HG03097 (cell line): ENCODE measurements at regions not wholly inside any gene's neighbourhood (a gene's known extent, or its start where the extent isn't known, plus 50 kb on each side); places are given as distances from the start of the nearest gene placed in this dataset.

ENCODE experiments used
- ATAC-seq: cut with Tn5 transposase; IDR thresholded peaks from one replicate; pipeline ENCODE4 v1.9.1; 2021; ENCODE audit not compliant: unreplicated experiment, low FRiP score

DNA sequence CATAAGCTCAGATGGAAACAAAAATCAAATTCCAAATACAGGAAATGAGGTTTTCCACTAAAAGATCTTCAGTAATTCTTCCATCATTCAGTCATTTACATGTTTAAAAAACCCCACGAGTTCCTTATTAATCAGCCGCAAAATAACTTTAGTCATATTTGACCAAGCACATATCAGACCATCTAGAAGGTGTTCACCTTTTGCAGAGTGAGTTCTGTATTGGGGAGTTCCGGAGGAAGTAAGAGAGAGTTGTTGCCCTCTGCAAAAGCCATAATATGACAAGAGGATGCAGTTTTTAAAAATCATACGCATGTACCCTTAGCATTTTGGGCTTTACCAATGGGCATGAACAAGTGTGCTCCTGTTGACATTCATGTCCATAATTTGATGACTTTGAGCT lies 61.6 kb downstream of the CCR1 start:
- ATAC-seq, result no peak

DNA sequence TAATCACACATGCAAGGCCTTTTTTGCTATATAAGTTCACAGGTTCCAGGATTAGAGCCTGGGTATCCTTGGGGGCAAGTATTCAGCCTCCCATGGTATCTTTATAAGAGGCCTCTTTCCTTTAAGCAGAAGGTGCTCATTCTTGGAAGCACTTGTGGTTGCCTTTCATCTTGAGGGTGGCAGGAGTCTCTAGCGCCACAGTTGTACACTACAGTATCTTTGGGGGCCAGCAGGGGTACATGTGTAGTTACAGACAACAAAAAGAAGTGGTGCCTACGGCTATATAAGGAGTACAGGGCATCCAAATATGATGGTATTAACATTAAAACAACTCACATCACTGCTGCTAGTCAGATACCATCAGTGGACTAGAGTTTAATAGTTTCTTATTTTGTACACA lies 62.1 kb downstream of the CCR1 start:
- ATAC-seq, result no peak

DNA sequence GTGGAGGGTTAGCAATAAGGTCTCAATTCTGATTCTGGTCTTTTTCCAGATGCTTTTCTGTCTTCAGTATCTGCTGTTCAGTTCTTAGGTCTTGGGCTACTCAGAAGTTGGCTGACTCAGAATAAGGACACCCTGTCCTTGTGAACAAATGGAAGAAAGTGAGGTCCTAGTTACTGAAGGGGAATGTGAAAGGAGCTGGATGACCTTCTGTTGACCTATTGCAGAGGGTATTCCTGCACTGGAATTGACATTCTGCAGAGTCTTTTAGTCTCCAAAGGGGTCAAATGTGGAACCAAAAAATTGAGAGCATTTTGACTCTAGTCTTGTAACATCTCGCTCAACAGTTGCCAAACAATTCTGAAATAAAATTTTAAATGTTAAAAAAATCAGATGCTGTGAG lies 63.0 kb downstream of the CCR1 start:
- ATAC-seq, result no peak

DNA sequence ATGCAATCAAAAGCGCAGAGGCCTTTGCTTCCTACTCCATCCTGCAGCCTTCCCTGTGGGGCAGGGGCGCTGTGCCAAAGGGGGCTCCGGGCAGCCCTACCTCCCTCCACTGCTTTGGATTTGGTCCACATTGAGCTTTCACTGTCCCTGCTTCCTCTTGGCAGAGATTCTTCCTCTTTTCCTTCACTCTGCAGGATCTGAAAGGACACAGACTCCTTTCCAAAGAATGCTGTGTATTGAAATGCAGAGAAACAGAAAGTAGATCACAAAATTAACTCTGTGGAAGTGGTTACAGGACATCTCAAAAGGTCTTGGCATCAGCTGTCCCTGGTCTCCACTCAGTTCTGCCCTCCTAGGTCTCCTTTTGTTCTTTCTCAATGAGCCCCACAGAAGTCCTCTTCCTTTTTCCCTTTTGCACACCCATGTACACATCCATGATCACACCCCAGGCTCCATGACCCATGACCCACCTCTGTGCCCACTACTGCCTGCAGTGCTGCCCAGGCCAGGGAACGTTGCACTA lies 64.1 kb downstream of the CCR1 start:
- ATAC-seq, result no peak

DNA sequence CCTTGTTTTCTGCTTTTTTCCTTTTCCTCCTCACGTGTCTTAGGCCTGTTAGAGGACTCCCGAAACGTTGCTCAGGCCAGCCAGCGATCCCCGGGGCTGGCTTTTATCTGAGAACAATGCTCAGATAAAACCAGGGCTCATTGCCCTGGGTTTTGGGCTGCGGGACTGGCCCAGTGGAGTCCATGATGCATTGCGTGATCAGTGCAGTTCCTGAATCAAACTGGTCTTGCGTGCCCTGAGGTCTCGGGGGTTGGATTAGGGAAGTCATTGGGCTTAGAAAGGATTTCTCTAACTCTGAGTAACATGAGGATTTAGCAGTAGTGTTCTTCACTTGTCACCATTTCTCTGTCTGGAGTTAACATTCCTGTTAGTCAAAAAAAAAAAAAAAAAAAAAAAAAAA lies 66.3 kb downstream of the CCR1 start:
- ATAC-seq, result no peak

DNA sequence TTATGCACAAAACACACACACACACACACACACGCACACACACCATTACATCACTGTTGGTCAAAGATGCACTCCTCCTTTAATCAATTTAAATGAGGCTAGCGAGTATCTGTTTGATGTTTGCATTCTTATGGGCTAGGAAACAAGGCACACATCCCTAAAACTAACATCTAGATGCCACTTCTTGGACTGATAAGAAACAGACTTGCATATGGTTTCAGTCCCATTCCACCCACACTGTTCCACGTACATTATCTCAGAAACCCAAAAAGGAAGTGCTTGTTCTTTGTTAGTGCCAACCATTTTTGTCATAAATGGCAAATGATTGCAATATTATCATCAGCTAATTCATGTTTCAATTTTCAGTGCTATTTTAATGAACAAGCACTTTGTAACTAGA lies 69.5 kb downstream of the CCR1 start:
- ATAC-seq, result no peak

DNA sequence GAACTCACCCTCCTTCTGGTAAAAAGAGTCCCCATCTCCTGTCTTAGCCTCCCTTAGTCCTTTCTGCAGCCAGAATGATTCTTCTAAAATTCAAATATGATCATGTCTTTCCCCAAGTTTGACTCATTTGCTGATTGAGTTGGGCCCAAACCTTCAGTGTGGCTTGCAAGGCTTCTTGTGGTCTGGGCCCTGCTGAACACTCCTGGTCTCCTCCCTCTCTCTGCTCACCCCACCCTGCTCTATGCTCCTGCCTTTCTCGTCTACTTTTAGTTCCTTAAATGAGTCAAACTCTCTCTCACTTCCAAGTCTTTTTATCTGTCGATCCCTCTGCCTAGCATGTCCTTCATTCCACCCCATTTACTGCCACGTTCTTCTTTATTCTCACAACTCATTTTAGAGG lies 72.6 kb downstream of the CCR1 start:
- no peak for ATAC-seq

DNA sequence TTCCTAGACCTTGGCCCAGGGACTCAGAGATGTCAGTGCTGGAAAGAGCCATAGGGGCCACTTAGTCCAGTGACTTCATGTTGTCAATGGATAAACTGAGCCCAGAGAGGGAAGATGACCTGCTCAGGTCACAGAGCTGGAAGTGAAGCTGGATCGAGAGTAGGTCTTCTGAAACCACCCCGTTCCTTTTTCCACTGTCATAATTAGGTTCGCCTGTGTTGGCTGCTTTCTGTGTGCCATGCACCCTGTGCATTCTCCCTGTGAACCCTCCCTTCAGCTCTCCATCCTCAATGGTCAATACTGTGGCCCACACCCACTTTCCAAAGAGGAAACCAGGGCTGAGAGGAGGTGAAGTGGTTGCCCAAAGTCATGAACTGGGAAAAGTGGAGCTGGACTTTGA lies 74.8 kb downstream of the CCR1 start:
- no peak for ATAC-seq

DNA sequence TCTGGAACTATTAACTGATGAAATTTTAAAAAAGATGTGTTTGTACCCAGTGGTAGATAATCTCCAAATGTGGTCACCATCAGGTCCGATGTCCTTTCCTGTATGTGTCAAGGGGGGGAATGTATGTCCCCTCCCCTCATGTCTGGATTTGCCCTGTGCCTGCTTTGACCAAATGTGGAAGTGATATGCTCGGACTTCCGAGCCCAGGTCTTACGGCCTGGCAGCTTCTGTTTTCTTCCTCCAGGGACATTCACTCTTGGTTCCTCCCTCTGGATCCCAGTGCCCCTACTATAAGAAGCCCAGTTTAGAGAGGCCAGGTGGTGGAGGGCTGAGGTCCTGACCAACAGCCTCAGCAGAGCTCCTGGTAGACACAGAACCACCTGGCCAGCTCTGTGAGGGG lies 75.5 kb downstream of the CCR1 start:
- ATAC-seq, result no peak

DNA sequence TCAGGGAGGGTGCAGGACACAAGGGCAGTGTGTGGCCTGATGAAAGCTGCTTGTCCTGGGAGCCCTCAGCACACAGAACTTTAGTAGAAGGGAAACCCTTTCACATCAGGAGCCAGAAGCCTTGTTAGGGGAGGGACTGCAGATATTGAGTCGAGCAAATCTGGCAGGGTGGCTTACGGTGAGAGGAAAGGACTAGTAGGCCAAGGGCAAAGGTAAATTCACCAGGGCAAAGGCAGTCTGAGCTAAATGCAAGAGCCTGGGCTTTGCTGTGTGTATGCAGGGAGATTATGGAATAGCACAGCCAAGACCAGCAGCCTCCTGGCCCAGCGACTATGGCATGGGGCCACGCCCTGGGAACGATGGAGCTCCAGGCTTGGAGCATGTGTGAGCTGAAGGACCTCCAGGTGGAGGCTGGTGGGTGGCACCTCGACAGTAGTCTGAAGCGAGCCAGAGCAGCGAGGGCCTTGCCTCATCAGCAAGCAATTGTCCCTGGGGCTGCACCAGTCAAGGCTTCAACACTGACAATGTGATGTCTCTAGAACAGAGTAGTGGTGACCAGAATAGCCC lies 76.1 kb downstream of the CCR1 start:
- no peak for ATAC-seq

DNA sequence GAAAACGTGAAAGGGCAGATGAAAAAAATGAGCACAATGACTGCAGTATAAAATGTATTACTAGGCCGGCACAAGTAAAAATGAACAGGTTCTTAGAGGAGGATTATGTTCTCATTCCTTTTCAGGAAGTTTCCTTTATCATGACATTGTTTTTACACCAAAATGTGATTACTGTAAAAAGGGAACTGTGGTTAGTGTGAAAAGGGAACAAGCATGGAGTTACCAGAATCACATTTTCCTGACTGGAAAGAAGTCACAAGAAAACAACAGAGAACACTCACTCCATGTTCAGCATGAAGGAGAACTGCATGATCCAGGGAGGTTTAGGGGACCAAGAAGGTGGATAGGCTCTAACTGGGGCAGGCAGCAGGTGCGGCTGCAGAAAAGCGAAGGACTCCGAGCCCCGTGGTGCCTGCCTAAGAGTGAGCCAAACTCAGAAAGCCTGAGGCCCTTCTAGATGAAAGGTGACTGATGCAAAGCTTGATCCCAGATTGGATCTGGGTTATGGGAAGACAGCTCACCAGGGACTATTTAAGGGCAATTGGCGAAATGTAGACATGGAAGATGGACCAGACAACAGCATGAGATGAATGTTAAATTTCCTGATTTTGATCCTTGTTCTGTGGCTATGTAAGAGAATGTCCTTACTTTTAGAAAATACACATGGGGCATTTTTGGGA lies 77.3 kb downstream of the CCR1 start:
- no peak for ATAC-seq

DNA sequence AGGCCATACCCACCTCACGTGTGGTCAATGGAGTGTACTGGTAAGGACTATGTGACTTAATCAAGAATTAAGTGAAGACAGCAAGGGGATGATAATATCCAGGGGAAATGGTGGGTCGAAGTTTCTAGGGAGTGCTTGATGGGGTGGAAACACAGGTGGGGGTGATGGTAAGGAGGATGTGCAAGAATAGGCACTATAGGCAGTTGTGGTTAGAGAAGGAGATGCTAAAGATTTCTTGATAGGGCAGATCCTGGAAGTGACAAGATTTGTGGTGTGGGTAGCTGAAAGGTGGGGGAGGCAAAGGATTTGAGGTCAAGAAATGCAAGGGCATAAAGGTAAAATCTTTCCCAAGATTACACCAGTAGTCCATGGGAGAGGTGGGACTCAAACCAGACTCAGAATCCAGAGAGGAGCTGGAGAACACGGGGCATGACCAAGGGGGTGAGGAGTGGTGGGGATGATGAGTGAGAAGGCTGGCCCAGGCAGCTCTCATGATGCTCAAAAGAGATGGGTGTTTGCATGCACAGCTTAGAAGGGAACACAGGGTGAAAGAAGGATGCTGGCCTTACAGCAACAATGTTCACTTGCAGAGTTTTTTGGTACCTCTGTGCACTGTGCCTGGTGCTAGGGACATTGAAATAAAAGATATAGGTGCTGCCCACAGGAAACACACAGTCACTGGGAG lies 78.4 kb downstream of the CCR1 start:
- no peak for ATAC-seq

DNA sequence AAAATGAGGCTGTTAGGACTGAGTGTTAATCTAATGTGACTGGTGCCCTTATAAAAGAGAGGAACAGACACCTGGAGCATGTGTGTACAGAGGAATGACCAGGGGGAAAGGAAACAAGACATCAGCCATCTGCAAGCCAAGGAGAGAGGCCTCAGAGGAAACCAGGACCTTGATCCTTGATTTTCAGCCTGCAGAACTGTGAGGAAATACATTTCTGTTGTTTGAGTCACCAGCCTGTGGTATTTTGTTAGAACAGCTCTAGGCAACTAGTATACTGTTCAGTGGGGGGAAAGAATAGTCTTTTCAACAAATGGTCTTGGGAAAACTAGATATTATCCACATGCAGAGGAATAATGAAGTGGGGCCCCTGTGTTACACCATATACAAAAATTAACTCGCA lies 80.6 kb downstream of the CCR1 start:
- no peak for ATAC-seq

DNA sequence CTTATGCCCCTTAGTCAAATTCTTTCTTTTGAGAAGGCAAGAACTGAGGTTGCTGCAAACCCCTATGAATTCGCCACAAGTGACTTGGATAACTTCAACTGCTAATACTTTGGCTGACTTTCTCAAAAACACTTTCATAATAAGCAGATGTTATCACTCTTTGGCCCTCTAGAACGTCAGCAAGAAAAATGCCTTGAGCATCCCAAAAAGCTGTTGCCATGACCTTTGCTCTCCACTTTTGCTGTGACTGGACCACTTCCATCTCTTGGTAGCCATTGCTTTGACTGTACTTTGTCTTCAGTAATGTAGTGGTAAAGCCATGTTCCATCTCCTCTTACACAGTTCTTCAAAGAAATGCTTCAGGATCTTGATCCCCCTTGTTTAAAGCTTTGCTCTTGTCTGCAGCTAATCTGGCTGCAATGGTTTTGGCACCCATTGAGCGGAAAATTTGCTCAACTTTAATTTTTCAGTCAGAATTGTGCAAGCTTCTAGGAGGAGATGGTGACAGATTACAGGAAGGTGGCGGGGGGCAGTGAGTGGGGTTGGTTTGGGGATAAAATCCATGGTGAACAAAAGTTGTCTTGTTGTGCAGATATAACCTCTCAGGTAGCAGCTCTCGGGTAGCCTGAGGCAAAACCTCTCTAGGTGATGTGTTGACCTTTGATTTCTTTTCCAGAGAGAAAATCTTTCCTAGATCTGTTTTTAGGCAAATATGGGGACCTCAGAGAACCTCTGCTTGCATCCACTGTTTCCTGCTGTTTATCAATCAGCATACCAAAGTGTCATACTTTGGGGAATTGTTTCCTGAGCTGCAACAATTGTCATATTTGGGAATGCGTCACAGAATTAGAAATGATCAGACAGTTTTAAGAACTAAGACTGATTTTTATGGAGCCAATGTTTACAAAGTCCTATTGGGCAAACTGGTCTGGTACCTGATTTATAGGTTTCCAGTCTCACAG lies 83.6 kb downstream of the CCR1 start:
- no peak for ATAC-seq

DNA sequence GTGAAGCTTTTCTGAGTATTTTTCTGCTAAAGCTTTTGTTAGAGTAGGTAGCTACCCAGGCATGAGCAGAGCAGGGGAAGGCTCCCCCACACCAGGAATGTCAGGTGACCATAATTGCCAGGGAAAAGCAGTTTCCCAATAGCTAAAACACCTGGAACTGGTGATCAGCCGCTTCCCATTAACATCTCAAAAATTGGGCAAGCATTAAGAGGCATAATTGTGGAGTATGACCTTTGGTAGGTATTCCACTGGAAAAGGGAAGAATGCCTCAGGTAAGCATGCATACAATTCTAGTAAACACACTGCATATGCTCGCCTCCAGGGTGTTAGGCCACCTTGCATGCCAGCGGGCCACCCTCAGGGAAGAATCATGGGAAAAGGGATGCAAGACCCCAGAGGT lies 84.5 kb downstream of the CCR1 start:
- no peak for ATAC-seq

DNA sequence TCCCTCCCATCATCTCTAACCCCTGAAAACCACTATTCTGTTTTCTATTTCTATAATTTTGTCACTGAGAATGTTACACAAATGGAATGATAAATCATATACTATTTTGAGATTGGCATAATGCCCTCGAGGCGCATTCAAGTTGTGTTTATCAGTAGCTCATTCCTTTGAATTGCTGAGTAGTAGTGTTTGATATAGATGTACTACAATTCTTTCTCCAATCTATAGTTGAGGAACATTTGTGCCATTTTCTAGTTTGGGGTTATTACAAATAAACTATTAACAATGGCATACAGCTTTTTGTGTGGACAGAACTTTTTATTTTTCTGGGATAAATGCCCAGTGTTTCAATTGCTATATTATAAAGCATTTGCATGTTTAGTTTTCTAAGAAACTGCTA lies 86.0 kb downstream of the CCR1 start:
- ATAC-seq, result no peak

DNA sequence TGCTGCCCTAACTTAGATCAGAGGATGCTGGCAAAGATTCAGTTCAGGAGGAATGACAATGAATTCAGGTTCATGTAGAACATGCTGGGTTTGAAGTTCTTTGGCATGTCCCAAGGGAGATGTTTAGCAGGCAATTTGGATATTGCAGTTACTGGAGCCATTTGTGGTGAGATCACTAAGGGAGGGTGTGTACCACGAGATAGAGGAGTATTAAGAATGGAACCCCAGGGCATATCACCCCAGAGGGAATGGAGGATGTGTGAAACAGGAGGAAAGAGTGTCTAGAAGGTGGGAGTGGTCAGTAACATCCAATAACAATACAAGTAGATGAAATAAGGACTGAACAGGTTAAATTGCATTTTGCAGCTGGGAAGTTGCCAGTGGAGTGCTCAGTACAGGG lies 87.1 kb downstream of the CCR1 start:
- no peak for ATAC-seq

DNA sequence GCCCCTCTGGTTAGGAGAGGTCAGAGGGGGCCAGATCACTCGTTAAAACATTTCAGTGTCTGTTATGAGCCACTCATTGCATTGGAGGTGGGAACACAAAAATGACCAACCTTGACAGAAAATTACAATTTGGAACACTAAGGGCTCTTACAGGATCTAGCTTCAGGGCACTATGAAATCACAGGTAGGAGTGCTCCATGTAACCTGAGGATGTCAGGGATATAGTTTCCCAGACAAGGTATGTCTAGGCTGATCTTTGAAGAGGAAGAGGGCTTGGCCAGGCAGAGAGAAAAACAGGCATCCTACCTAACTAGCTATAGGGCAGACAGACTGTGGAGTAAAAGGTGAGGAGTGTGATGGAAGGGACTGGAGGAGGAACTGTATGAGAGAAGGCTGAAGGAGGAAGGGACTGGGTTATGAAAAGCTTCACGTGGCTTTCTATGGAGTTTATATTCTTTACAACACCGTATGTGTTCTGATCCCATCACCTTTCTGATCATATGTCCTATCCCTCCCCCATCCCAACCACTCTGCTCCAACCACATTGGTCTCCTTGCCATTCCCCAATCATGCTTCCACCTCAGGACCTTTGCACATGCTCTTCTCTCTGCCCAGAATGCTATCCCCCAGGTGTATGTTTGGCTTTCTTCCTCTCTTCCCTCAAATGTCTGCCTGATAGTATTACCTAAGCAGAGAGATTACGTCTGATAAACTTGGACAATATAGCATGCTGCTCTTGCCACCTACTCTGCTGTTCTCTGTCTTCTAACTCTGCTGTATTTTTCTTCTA lies 88.2 kb downstream of the CCR1 start:
- ATAC-seq, result no peak

DNA sequence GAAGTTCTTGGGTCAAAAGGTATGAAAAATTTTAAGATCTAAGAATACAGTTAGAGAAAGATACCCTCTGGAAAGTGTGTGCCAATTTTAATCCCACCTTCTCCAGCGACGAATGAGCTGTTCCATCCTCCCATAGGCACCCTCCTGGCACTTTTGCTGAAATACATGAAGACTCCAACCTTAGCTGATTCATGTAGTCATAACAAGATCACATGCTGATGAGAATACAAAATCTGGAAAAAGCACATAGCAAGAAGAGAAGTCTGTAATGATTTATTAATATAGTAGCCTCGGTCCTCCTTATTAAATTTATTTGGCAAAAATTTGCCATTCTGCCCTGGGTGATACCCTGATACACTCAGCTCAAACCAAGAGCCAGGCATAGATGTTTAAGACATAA lies 88.9 kb downstream of the CCR1 start:
- ATAC-seq, result no peak

DNA sequence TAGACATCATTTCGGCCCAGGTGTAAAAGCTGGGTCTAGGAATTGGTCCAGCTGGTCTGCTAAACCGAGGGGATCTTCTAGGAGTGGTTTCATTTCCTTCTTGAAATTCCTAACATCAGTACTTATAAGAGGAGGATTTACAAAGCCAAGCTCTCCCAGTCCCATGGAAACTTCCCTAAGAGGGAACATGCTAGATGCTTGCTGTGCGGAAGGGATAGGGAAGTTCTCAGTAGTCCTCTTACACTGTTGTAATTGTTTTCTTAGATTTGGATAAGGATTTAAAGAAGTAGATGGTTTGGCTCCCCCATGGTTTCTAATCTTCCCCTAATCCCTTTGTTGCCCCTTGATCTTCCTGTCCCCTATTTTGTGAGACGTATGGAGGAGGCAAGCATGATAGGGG lies 89.7 kb upstream of the XCR1 start:
- no peak for ATAC-seq
